GM12874 (cell line): ENCODE measurements at regions not wholly inside any gene's neighbourhood (a gene's known extent, or its start where the extent isn't known, plus 50 kb on each side); places are given as distances from the start of the nearest gene placed in this dataset.

ENCODE experiments used
- CTCF ChIP-seq: IDR thresholded peaks from 2 replicates; pipeline ENCODE4 v1.5.1; 2011; ENCODE audit warnings: low read depth, mild to moderate bottlenecking, control low read depth, low read length, moderate library complexity; ENCODE audit not compliant: insufficient read depth

GRCh38 chr3:30518872-30519271, 87.5 kb upstream of the TGFBR2 start:
- no peak for TF ChIP-seq CTCF

- no peak for TF ChIP-seq CTCF
Measured at GRCh38 chr3:30520699-30521098, 85.7 kb upstream of the TGFBR2 start.

- no peak for TF ChIP-seq CTCF
Measured at GRCh38 chr3:30521156-30521715, 85.2 kb upstream of the TGFBR2 start.

- TF ChIP-seq CTCF: no peak
Measured at GRCh38 chr3:30522476-30522875, 83.9 kb upstream of the TGFBR2 start.

DNA sequence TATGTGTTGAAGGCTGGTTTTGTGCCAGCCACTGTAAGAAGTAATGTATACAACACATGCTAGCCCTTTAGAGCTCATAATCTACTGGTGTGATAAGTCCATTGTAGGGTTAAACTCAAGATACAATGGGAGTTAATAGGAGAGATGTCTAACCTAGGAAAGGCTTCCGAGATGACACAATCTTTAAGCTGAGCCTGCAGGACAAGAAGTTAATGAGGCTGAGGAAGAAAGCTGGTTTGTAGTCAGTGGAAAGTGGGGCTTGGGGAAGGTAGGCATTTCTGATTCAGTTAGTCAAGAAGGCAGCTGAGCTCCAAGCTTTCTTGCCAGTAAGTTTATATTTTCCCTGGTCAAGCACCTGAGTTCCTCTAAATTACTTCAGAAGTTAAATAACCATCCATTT, 83.0 kb upstream of the TGFBR2 start:
- no peak for TF ChIP-seq CTCF

DNA sequence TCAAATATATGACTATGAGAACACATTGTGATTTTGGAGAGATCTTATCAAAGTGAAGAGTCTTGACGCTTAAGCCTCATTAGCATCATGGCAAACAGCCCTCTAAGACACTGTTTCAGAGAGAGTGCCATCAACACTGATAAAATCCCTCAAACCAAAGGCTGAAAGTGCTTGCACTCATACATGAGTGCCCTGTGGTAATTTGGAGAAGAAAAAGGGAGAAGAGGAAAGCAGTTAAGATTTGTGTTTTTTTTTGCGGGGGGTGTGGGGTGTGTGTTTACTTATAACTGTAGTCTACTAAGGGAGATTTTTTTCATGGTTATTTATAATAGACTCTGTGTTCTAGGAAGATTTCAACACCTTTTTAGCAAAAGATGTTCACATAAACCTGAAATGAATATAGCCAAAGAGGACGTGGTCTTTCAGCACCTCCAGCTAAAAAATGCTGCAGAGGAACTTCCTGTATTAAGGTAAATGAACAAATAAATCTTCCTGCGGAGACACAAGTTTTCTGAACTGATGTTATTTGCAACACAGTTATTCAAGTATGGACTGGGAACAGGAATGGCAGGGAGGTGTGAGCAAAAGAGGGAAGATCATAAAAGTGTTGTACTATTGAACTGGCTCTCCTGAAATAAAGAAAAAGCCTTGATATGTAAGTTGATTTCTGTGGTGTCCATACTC, 81.9 kb upstream of the TGFBR2 start:
- no peak for TF ChIP-seq CTCF

DNA sequence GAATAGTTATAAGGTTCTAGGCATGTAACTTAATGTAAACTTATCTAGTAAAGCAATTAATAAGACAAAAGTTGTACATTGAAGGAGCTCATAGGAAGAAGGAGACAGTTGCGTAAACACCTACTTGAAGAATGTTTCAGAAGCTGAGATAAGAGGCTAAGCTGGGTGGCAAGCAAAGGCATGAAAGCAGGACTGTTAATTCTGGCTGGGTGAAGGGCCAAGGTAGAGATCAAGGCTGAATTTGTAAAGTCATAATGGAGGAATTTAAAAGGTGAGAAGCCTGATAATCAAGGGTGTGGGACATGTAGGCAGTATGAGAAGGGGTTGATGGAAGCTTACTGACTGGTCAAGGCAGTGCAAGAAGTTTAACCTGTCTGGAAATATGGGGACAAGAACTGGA, 80.4 kb upstream of the TGFBR2 start:
- TF ChIP-seq CTCF: no peak

DNA sequence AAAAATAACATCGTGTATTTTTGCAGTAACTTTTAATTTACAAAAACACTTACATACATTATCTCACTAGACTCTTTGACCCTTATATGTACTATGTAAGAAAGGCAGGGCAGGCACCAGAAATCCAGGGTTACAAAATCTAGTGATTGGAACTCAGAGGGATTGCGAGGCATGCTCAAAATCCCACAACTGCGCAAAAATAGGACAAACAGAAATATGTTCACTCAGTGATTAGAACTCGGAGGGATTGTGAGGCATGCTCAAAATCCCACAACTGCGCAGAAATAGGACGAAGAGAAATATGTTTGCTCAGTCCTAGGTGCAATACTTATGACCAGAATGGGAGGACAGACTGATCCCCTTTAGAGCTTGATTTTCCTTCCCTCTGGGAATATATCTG, 79.2 kb upstream of the TGFBR2 start:
- no peak for TF ChIP-seq CTCF
